IMR-90 (cell line): ENCODE measurements at regions not wholly inside any gene's neighbourhood (a gene's known extent, or its start where the extent isn't known, plus 50 kb on each side); places are given as distances from the start of the nearest gene placed in this dataset.

Experiments
- CEBPB ChIP-seq: IDR thresholded peaks from 2 replicates; pipeline ENCODE4 v1.6.1; 2012; ENCODE audit warnings: low read depth, low read length, improper control_type of control experiment
- MXI1 ChIP-seq: IDR thresholded peaks from 2 replicates; pipeline ENCODE4 v1.6.1; 2012; ENCODE audit warnings: low read depth, mild to moderate bottlenecking, low read length, moderate library complexity, borderline replicate concordance
- POLR2A ChIP-seq: IDR thresholded peaks from 2 replicates; pipeline ENCODE4 v1.6.1; 2012; ENCODE audit warnings: mild to moderate bottlenecking, low read depth, low read length
- RAD21 ChIP-seq: IDR thresholded peaks from 2 replicates; pipeline ENCODE4 v1.6.1; 2012; ENCODE audit warnings: low read length, improper control_type of control experiment
- RFX5 ChIP-seq: IDR thresholded peaks from 2 replicates; pipeline ENCODE4 v1.8.0; 2012; ENCODE audit warnings: low read depth, mild to moderate bottlenecking, low read length, moderate library complexity
- USF2 ChIP-seq: fragments of 150-350 bp; IDR thresholded peaks from 2 replicates; pipeline ENCODE4 v1.6.1; 2017; ENCODE audit warnings: mild to moderate bottlenecking, antibody characterized with exemption, low read length, low read depth
- TF ChIP-seq, protein P1 (sequence below): conservative IDR thresholded peaks from 2 replicates; pipeline ENCODE4 v1.5.1; 2012; ENCODE audit warnings: mild to moderate bottlenecking, low read depth, low read length, improper control_type of control experiment

DNA sequence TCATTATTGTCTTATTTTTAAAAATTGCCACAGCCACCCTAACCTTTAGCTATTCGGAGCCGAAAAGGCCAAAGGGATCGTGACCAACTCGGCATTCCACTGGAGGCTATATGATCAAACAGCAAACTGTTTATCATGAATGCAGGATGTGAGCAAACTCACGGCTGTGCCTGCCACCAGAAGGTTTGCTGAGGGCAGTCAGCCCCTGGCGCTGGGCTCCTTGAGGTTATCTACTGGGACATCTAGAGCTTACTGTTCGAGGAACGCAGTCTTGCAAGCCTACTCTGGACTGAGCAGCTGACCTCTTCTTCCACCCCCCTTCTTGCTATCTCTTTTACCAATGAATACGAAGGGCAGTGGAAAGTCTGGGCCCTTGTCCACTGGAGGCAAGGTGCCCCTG is 231.5 kb upstream of the TARS1 start:
- TF ChIP-seq, protein P1, sequence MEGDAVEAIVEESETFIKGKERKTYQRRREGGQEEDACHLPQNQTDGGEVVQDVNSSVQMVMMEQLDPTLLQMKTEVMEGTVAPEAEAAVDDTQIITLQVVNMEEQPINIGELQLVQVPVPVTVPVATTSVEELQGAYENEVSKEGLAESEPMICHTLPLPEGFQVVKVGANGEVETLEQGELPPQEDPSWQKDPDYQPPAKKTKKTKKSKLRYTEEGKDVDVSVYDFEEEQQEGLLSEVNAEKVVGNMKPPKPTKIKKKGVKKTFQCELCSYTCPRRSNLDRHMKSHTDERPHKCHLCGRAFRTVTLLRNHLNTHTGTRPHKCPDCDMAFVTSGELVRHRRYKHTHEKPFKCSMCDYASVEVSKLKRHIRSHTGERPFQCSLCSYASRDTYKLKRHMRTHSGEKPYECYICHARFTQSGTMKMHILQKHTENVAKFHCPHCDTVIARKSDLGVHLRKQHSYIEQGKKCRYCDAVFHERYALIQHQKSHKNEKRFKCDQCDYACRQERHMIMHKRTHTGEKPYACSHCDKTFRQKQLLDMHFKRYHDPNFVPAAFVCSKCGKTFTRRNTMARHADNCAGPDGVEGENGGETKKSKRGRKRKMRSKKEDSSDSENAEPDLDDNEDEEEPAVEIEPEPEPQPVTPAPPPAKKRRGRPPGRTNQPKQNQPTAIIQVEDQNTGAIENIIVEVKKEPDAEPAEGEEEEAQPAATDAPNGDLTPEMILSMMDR: no peak
- TF ChIP-seq POLR2A (no peak), RAD21 (no peak), CEBPB (no peak), MXI1 (no peak), RFX5 (no peak), USF2 (no peak)
